Ovary (tissue), 3 donors: ENCODE measurements at regions not wholly inside any gene's neighbourhood (a gene's known extent, or its start where the extent isn't known, plus 50 kb on each side); places are given as distances from the start of the nearest gene placed in this dataset.

ENCODE experiments used
- POLR2A ChIP-seq: fragments of 450-650 bp; IDR thresholded peaks from one replicate; pipeline ENCODE4 v1.6.1; 2017; ENCODE audit warnings: antibody characterized with exemption, mild to moderate bottlenecking, moderate library complexity
- TF ChIP-seq, protein P1 (sequence below), 3 donors: fragments of 450-650 bp in 2 of 3; fragments of 200-600 bp in 1 of 3; IDR thresholded peaks; one replicate each; pipeline versions ENCODE4 v1.5.1 to v1.8.0; 2016 to 2022; ENCODE audit warnings: antibody characterized with exemption in 3 of 3, mild to moderate bottlenecking in 1 of 3
- donor health status: DM: no; HTN: no; CAD: no.

GRCh38 chr14:100652744-100653143 lies 65.5 kb upstream of the BEGAIN start:
- TF ChIP-seq, protein P1, sequence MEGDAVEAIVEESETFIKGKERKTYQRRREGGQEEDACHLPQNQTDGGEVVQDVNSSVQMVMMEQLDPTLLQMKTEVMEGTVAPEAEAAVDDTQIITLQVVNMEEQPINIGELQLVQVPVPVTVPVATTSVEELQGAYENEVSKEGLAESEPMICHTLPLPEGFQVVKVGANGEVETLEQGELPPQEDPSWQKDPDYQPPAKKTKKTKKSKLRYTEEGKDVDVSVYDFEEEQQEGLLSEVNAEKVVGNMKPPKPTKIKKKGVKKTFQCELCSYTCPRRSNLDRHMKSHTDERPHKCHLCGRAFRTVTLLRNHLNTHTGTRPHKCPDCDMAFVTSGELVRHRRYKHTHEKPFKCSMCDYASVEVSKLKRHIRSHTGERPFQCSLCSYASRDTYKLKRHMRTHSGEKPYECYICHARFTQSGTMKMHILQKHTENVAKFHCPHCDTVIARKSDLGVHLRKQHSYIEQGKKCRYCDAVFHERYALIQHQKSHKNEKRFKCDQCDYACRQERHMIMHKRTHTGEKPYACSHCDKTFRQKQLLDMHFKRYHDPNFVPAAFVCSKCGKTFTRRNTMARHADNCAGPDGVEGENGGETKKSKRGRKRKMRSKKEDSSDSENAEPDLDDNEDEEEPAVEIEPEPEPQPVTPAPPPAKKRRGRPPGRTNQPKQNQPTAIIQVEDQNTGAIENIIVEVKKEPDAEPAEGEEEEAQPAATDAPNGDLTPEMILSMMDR (IDR thresholded peaks at IDR 0.05) = no peak
- TF ChIP-seq POLR2A = no peak
